Left lung (tissue), 4 donors: ENCODE measurements at regions not wholly inside any gene's neighbourhood (a gene's known extent, or its start where the extent isn't known, plus 50 kb on each side); places are given as distances from the start of the nearest gene placed in this dataset.

Experiments
- ATAC-seq: fragments of 200-7000 bp; cut with Tn5 transposase; one replicate; pipeline ENCODE4 v1.9.1; 2020; ENCODE audit warnings: moderate library complexity
- DNase-seq, 4 donors: peaks; one replicate each; pipeline ENCODE4 v3.0.0-alpha.2; 2013 to 2020
- H3K27ac ChIP-seq, 2 donors: fragments of 200-600 bp; sonication (generic) in 1 of 2; one replicate each; pipeline versions ENCODE4 v1.5.0 to v1.8.0; 2020 to 2021
- H3K27me3 ChIP-seq, 2 donors: fragments of 200-600 bp; sonication (generic) in 1 of 2; one replicate each; pipeline versions ENCODE4 v1.5.0 to v1.8.0; 2020 to 2021
- H3K36me3 ChIP-seq, 2 donors: fragments of 200-600 bp; sonication (generic) in 1 of 2; one replicate each; pipeline versions ENCODE4 v1.5.0 to v1.8.0; 2020 to 2021
- H3K4me1 ChIP-seq, 2 donors: fragments of 200-600 bp; one replicate each; pipeline ENCODE4 v1.8.0; 2021
- H3K4me3 ChIP-seq, 2 donors: fragments of 200-600 bp; sonication (generic) in 1 of 2; one replicate each; pipeline versions ENCODE4 v1.5.0 to v1.8.0; 2020 to 2021; ENCODE audit warnings: mild to moderate bottlenecking in 1 of 2
- H3K9me3 ChIP-seq, 2 donors: fragments of 200-600 bp; sonication (generic) in 1 of 2; one replicate each; pipeline versions ENCODE4 v1.5.0 to v1.8.0; 2020 to 2021
- CTCF ChIP-seq, 2 donors: fragments of 200-600 bp; sonication (generic) in 1 of 2; IDR thresholded peaks; one replicate each; pipeline versions ENCODE4 v1.5.0 to v1.8.0; 2021; ENCODE audit warnings: antibody characterized with exemption in 2 of 2
- intact Hi-C, 2 donors: fragments of 100-400 bp; cut with DNase I; formaldehyde crosslinking; loops; one replicate each; pipeline versions ENCODE4 v1.11.2 to v1.14.2; 2022
- donor health status: DM: no; HTN: yes; CAD: no.
- donor health status: DM: no; HTN: no; CAD: no.

GRCh38 chr3:19808834-19809233 is 125.2 kb downstream of the EFHB start:
- Histone ChIP-seq H3K4me3 (no peak overlapping the region), H3K27ac (no peak overlapping the region), H3K4me1 (no peaks in the 10 kb centered on the region), H3K27me3 (no peaks in the 10 kb centered on the region), H3K36me3 (no peaks in the 10 kb centered on the region), H3K9me3 (peaks cover 0 to 4% of the 10 kb centered on the region in 2 donors)
- DNase-seq (no peak), ATAC-seq (no peak)
- TF ChIP-seq CTCF (IDR thresholded peaks at IDR 0.05), result no peak
- intact Hi-C loops, result no loop called here

GRCh38 chr3:19799887-19800286 is 134.1 kb downstream of the EFHB start:
- Histone ChIP-seq H3K27ac (no peak overlapping the region), H3K9me3 (peaks cover 0 to 55% of the 10 kb centered on the region in 2 donors), H3K4me1 (no peaks in the 10 kb centered on the region), H3K4me3 (no peak overlapping the region), H3K27me3 (no peaks in the 10 kb centered on the region), H3K36me3 (no peaks in the 10 kb centered on the region)
- ATAC-seq, result no peak
- intact Hi-C loops, result no loop called here
- no peak for TF ChIP-seq CTCF (IDR thresholded peaks at IDR 0.05)
- DNase-seq, result no peak

- no peaks in the 10 kb centered on the region for H3K36me3 ChIP-seq
- DNase-seq (no peak), ATAC-seq (no peak)
- intact Hi-C loops, result no loop called here
- H3K27ac ChIP-seq, result no peak overlapping the region
- no peaks in the 10 kb centered on the region for H3K27me3 ChIP-seq
- H3K4me1 ChIP-seq, result no peaks in the 10 kb centered on the region
- H3K4me3 ChIP-seq, result no peak overlapping the region
- TF ChIP-seq CTCF (IDR thresholded peaks at IDR 0.05), result no peak
- H3K9me3 ChIP-seq, result peaks cover 0 to 54% of the 10 kb centered on the region in 2 donors
Observed at GRCh38 chr3:19799115-19799514, 134.9 kb downstream of the EFHB start.

GRCh38 chr3:19798324-19798723 is 135.7 kb downstream of the EFHB start:
- no peak overlapping the region for H3K4me3 ChIP-seq
- peaks cover 0 to 46% of the 10 kb centered on the region in 2 donors for H3K9me3 ChIP-seq
- ATAC-seq, result no peak
- H3K36me3 ChIP-seq, result no peaks in the 10 kb centered on the region
- intact Hi-C loops, result no loop called here
- H3K27me3 ChIP-seq, result no peaks in the 10 kb centered on the region
- H3K4me1 ChIP-seq, result no peaks in the 10 kb centered on the region
- H3K27ac ChIP-seq, result no peak overlapping the region
- no peak for DNase-seq
- TF ChIP-seq CTCF (IDR thresholded peaks at IDR 0.05), result no peak

- no peak for TF ChIP-seq CTCF (IDR thresholded peaks at IDR 0.05)
- Histone ChIP-seq H3K27me3 (no peaks in the 10 kb centered on the region), H3K4me3 (no peak overlapping the region), H3K27ac (no peak overlapping the region), H3K36me3 (no peaks in the 10 kb centered on the region), H3K9me3 (no peaks in the 10 kb centered on the region), H3K4me1 (no peaks in the 10 kb centered on the region)
- no peak for DNase-seq
- intact Hi-C loops, result no loop called here
- ATAC-seq, result no peak
Observed at GRCh38 chr3:19792388-19792787, 141.6 kb downstream of the EFHB start.
